Suprapubic skin (tissue), 4 donors: ENCODE measurements at regions not wholly inside any gene's neighbourhood (a gene's known extent, or its start where the extent isn't known, plus 50 kb on each side); places are given as distances from the start of the nearest gene placed in this dataset.

Experiments used
- DNase-seq, 2 donors: peaks; one replicate each; pipeline ENCODE4 v3.0.0-alpha.2; 2019; ENCODE audit warnings: low spot score in 2 of 2
- H3K27ac ChIP-seq: fragments of 200-600 bp; sonication (generic); one replicate; pipeline ENCODE4 v1.5.1; 2019
- H3K27me3 ChIP-seq: fragments of 200-600 bp; sonication (generic); one replicate; pipeline ENCODE4 v1.5.1; 2019
- H3K36me3 ChIP-seq: fragments of 200-600 bp; sonication (generic); one replicate; pipeline ENCODE4 v1.5.1; 2019
- H3K4me1 ChIP-seq: fragments of 200-600 bp; sonication (generic); one replicate; pipeline ENCODE4 v1.5.1; 2019
- H3K4me3 ChIP-seq: fragments of 200-600 bp; sonication (generic); one replicate; pipeline ENCODE4 v1.5.1; 2019; ENCODE audit warnings: mild to moderate bottlenecking
- H3K9me3 ChIP-seq: fragments of 200-600 bp; sonication (generic); one replicate; pipeline ENCODE4 v1.5.1; 2019
- EP300 ChIP-seq: sonication (generic); formaldehyde crosslinking; IDR thresholded peaks from one replicate; pipeline ENCODE4 v1.6.1; 2017; ENCODE audit warnings: antibody characterized with exemption
- POLR2A ChIP-seq, 2 donors: fragments of 450-650 bp; IDR thresholded peaks; one replicate each; pipeline ENCODE4 v1.6.1; 2017; ENCODE audit warnings: antibody characterized with exemption in 2 of 2, mild to moderate bottlenecking in 2 of 2, moderate library complexity in 2 of 2
- POLR2AphosphoS5 ChIP-seq, 3 donors: sonication (generic); formaldehyde crosslinking; IDR thresholded peaks; one replicate each; pipeline ENCODE4 v1.6.1; 2017; ENCODE audit warnings: antibody characterized with exemption in 3 of 3
- WGBS: methylation state at CpG from one replicate; pipeline ENCODE4 v1.1.5; 2018; 5-methylcytosine and 5-hydroxymethylcytosine counted together
- TF ChIP-seq, protein P1 (sequence below), 2 donors: fragments of 200-600 bp in 1 of 2; fragments of 450-650 bp in 1 of 2; sonication (generic) in 1 of 2; IDR thresholded peaks; one replicate each; pipeline ENCODE4 v1.5.1; 2016 to 2019; ENCODE audit warnings: antibody characterized with exemption in 2 of 2, mild to moderate bottlenecking in 1 of 2, moderate library complexity in 1 of 2

GRCh38 chr2:219831957-219832356, 204.5 kb downstream of the SLC4A3 start:
- no peak for DNase-seq
- no peak overlapping the region for H3K27ac ChIP-seq
- no peak for TF ChIP-seq EP300
- no peak for TF ChIP-seq POLR2A (IDR thresholded peaks at IDR 0.05)
- TF ChIP-seq, protein P1, sequence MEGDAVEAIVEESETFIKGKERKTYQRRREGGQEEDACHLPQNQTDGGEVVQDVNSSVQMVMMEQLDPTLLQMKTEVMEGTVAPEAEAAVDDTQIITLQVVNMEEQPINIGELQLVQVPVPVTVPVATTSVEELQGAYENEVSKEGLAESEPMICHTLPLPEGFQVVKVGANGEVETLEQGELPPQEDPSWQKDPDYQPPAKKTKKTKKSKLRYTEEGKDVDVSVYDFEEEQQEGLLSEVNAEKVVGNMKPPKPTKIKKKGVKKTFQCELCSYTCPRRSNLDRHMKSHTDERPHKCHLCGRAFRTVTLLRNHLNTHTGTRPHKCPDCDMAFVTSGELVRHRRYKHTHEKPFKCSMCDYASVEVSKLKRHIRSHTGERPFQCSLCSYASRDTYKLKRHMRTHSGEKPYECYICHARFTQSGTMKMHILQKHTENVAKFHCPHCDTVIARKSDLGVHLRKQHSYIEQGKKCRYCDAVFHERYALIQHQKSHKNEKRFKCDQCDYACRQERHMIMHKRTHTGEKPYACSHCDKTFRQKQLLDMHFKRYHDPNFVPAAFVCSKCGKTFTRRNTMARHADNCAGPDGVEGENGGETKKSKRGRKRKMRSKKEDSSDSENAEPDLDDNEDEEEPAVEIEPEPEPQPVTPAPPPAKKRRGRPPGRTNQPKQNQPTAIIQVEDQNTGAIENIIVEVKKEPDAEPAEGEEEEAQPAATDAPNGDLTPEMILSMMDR (IDR thresholded peaks at IDR 0.05): no peak
- TF ChIP-seq POLR2AphosphoS5 (IDR thresholded peaks at IDR 0.05): no peak
- no peaks in the 10 kb centered on the region for H3K36me3 ChIP-seq
- no peaks in the 10 kb centered on the region for H3K27me3 ChIP-seq
- H3K9me3 ChIP-seq: no peaks in the 10 kb centered on the region
- WGBS: 89% methylated on average over 2 of the region's 2 CpGs
- no peak overlapping the region for H3K4me3 ChIP-seq
- H3K4me1 ChIP-seq: no peaks in the 10 kb centered on the region

DNA sequence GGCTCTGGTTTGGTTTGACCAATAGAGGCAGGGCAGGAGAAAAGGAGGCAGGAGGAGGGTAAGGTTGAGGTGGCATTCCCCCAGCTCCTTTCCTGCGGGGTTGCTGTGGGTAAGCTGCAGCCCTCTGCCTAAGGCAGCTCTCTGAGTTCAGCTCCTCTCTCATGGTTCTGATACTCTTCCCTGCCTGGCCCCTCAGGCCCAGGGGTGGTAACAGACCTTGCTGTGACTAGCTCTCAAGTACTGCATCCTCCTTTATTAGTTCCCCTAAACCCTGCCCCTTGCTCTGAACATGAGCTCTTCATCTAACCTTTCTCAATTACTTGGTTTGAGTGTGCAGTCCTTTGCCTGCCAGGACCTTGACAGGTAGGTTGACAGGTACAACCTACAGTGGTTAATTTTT, 205.5 kb downstream of the SLC4A3 start:
- H3K36me3 ChIP-seq: no peaks in the 10 kb centered on the region
- H3K9me3 ChIP-seq: no peaks in the 10 kb centered on the region
- TF ChIP-seq POLR2A (IDR thresholded peaks at IDR 0.05): no peak
- no peak for DNase-seq
- H3K27ac ChIP-seq: no peak overlapping the region
- no peak overlapping the region for H3K4me3 ChIP-seq
- 100% methylated on average over 1 of the region's 1 CpG for WGBS
- no peaks in the 10 kb centered on the region for H3K4me1 ChIP-seq
- no peaks in the 10 kb centered on the region for H3K27me3 ChIP-seq

DNA sequence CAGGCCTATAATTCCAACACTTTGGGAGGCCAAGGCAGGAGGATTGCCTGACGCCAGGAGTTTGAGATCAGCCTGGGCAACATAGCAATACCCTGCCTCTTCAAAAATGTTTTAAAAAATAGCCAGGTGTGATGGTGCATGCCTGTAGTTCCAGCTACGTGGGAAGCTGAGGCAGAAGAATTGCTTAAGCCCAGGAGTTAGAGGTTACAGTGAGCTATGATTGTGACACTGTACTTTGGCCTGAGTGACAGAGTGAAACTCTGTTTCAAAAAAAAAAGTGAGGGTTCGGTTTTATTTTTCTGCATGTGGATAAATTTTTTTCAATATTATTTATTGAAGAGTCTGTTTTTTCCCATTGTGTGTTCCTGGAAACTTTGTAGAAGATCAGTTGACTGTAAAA, 208.1 kb downstream of the SLC4A3 start:
- Histone ChIP-seq H3K4me1 (no peaks in the 10 kb centered on the region), H3K36me3 (no peaks in the 10 kb centered on the region), H3K27me3 (no peaks in the 10 kb centered on the region), H3K4me3 (no peak overlapping the region), H3K9me3 (no peaks in the 10 kb centered on the region), H3K27ac (no peak overlapping the region)
- DNase-seq: no peak
- TF ChIP-seq POLR2AphosphoS5 (IDR thresholded peaks at IDR 0.05) (no peak), POLR2A (IDR thresholded peaks at IDR 0.05) (no peak), EP300 (no peak)
- TF ChIP-seq, protein P1 (IDR thresholded peaks at IDR 0.05): no peak
- WGBS: 93% methylated on average over 3 of the region's 3 CpGs

DNA sequence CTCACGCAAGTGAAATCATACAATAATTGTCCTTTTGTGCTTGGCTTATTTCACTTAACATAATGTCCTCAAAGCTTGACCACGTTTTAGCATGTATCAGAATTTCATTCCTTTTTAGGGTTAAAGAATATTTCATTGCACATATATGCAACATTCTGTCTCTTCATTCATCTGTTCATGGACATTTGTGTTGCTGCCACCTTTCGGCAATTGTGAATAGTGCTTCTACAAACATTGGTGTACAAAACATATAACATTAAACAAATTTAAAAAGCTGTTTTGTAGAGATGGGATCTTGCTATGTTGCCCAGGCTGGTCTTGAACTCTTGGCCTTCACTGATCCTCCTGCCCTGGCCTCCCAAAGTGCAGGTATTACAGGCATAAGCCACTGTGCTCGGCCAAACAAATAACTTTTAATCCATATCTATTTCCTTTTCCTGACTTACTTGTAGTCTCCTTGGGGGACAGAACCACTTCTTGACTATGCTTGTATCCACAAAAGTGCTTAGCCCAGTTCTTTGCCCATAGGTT, 209.3 kb downstream of the SLC4A3 start:
- Histone ChIP-seq H3K4me1 (no peaks in the 10 kb centered on the region), H3K27ac (no peak overlapping the region), H3K27me3 (no peaks in the 10 kb centered on the region), H3K4me3 (no peak overlapping the region), H3K9me3 (no peaks in the 10 kb centered on the region), H3K36me3 (no peaks in the 10 kb centered on the region)
- DNase-seq: no peak
- WGBS: 62% methylated on average over 4 of the region's 4 CpGs
- TF ChIP-seq POLR2AphosphoS5 (IDR thresholded peaks at IDR 0.05): no peak
- TF ChIP-seq POLR2A (IDR thresholded peaks at IDR 0.05): no peak
- TF ChIP-seq, protein P1 (IDR thresholded peaks at IDR 0.05): peak in 1 of 2 donors; percentile 25
- no peak for TF ChIP-seq EP300

DNA sequence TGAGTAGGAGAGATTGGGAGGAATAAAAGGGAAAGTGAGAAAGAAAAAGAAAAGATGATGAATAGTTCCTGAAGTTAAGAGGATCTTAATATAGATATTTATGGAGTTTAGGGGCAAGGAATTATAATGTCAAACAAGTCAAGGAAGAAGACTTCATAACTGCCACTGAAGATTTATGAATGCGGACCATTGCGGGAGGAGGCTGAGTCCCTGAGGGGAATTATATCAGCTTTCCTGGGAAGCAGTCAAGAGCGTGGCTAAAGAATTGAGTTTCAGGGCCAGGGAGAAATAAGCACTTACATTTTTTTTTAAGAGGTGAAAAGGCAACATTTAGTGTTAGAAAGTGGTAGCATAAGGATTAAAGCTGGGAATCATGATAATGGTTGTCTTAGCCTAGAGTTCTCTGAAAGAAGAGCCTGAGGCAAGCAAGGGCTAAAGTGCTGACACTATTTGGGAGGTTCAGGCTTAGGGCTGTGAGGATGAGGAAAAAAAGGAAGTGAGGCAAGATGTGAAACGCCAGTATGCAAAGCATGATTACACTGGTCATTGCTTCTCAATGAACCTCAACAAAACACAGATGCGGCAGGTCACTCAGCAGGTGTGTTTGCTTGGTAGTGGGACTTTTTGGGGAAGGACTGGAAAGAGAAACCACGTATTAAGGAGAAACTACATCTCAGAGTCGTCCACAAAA, 217.1 kb downstream of the SLC4A3 start:
- H3K4me1 ChIP-seq: no peaks in the 10 kb centered on the region
- DNase-seq: no peak
- 37% methylated on average over 7 of the region's 7 CpGs for WGBS
- peaks cover 5% of the 10 kb centered on the region for H3K27me3 ChIP-seq
- no peak for TF ChIP-seq POLR2A (IDR thresholded peaks at IDR 0.05)
- TF ChIP-seq POLR2AphosphoS5 (IDR thresholded peaks at IDR 0.05): no peak
- TF ChIP-seq, protein P1 (IDR thresholded peaks at IDR 0.05): no peak
- TF ChIP-seq EP300: no peak
- H3K36me3 ChIP-seq: no peaks in the 10 kb centered on the region
- H3K4me3 ChIP-seq: no peak overlapping the region
- no peaks in the 10 kb centered on the region for H3K9me3 ChIP-seq
- no peak overlapping the region for H3K27ac ChIP-seq
